GM18507 (cell line): ENCODE measurements at regions not wholly inside any gene's neighbourhood (a gene's known extent, or its start where the extent isn't known, plus 50 kb on each side); places are given as distances from the start of the nearest gene placed in this dataset.

Experiments
- DNase-seq: peaks from one replicate; pipeline ENCODE4 v3.0.0; 2011; ENCODE audit warnings: low read depth; ENCODE audit not compliant: insufficient read length; ENCODE audit errors: extremely low spot score
- FAIRE-seq: peaks from 2 replicates; lab custom pipeline; 2011; peaks lifted over from hg19 to GRCh38; lab: Jason Lieb, UNC

- FAIRE-seq (no peak), DNase-seq (no peak)
Measured at GRCh38 chr1:239892602-239893001, 199.1 kb upstream of the FMN2 start.

- DNase-seq: no peak
- no peak for FAIRE-seq
Measured at GRCh38 chr1:239893127-239893731, 198.5 kb upstream of the FMN2 start.

- DNase-seq: no peak
- no peak for FAIRE-seq
Measured at GRCh38 chr1:239896569-239896968, 195.1 kb upstream of the FMN2 start.

GRCh38 chr1:239896980-239897379, 194.7 kb upstream of the FMN2 start:
- FAIRE-seq (no peak), DNase-seq (no peak)

GRCh38 chr1:239897458-239897857, 194.2 kb upstream of the FMN2 start:
- FAIRE-seq: no peak
- no peak for DNase-seq

GRCh38 chr1:239898062-239898730, 193.5 kb upstream of the FMN2 start:
- FAIRE-seq: peak; percentile 96
- DNase-seq: peak; percentile 35

- no peak for FAIRE-seq
Measured at GRCh38 chr1:239899747-239900146, 191.9 kb upstream of the FMN2 start.

GRCh38 chr1:239906394-239906793, 185.3 kb upstream of the FMN2 start:
- DNase-seq: no peak
- FAIRE-seq: no peak

More at GRCh38 chr1:239899747-239900146, 191.9 kb upstream of the FMN2 start:
- no peak for DNase-seq

- DNase-seq (no peak), FAIRE-seq (no peak)
Measured at GRCh38 chr1:239909898-239910297, 181.8 kb upstream of the FMN2 start.

GRCh38 chr1:239912471-239912870, 179.2 kb upstream of the FMN2 start:
- FAIRE-seq (no peak), DNase-seq (no peak)

GRCh38 chr1:239913141-239913585, 178.5 kb upstream of the FMN2 start:
- no peak for FAIRE-seq

GRCh38 chr1:239914751-239915231, 176.9 kb upstream of the FMN2 start:
- no peak for FAIRE-seq
- no peak for DNase-seq

More at GRCh38 chr1:239913141-239913585, 178.5 kb upstream of the FMN2 start:
- no peak for DNase-seq

- DNase-seq: no peak
- no peak for FAIRE-seq
Measured at GRCh38 chr1:239918634-239919033, 173.0 kb upstream of the FMN2 start.

GRCh38 chr1:239920214-239920613, 171.5 kb upstream of the FMN2 start:
- FAIRE-seq (no peak), DNase-seq (no peak)

- FAIRE-seq (no peak), DNase-seq (no peak)
Measured at GRCh38 chr1:239922778-239923522, 168.7 kb upstream of the FMN2 start.

- FAIRE-seq (no peak), DNase-seq (no peak)
Measured at GRCh38 chr1:239924741-239925350, 166.8 kb upstream of the FMN2 start.

- FAIRE-seq (no peak), DNase-seq (no peak)
Measured at GRCh38 chr1:239926184-239926583, 165.5 kb upstream of the FMN2 start.

GRCh38 chr1:239929317-239929716, 162.4 kb upstream of the FMN2 start:
- DNase-seq (no peak), FAIRE-seq (no peak)

GRCh38 chr1:239930686-239931262, 160.9 kb upstream of the FMN2 start:
- DNase-seq (no peak), FAIRE-seq (no peak)

GRCh38 chr1:239931341-239931740, 160.3 kb upstream of the FMN2 start:
- DNase-seq (no peak), FAIRE-seq (no peak)
